AG04450 (cell line): ENCODE measurements at regions not wholly inside any gene's neighbourhood (a gene's known extent, or its start where the extent isn't known, plus 50 kb on each side); places are given as distances from the start of the nearest gene placed in this dataset.

ENCODE experiments used
- CTCF ChIA-PET: fragments of 300-600, 350-600 bp; formaldehyde crosslinking; extraction: SDS; loops from one replicate; lab custom pipeline; 2022; ENCODE audit warnings: antibody characterized with exemption, inconsistent platforms; lab: Charles Lee
- POLR2A ChIA-PET: fragments of 350-600 bp; formaldehyde crosslinking; extraction: SDS; loops from one replicate; lab custom pipeline; 2021; ENCODE audit warnings: antibody characterized with exemption, inconsistent platforms; lab: Yijun Ruan, JAX
- DNase-seq: peaks from one replicate; pipeline ENCODE4 v3.0.0-alpha.2; 2011; ENCODE audit warnings: low read depth, low spot score
- H3K27ac ChIP-seq: one replicate; pipeline ENCODE4 v1.5.1; 2012; ENCODE audit warnings: low read depth, low read length, control low read depth
- H3K27me3 ChIP-seq: one replicate; pipeline ENCODE4 v1.6.0; 2012; ENCODE audit warnings: low read length; ENCODE audit not compliant: control insufficient read depth, insufficient read depth
- H3K4me3 ChIP-seq: 2 replicates; pipeline ENCODE4 v1.5.1; 2011; ENCODE audit warnings: mild to moderate bottlenecking, low read depth, low read length, control low read depth
- H3K9me3 ChIP-seq: 2 replicates; pipeline ENCODE4 v1.5.1; 2012; ENCODE audit warnings: low read length; ENCODE audit not compliant: control insufficient read depth, insufficient read depth
- TF ChIP-seq, protein P1 (sequence below): IDR thresholded peaks from 2 replicates; pipeline ENCODE4 v1.5.1; 2011; ENCODE audit warnings: low read depth, low read length, control low read depth, inconsistent platforms

GRCh38 chr3:82814660-82815059, 1053.2 kb upstream of the GBE1 start:
- TF ChIP-seq, protein P1, sequence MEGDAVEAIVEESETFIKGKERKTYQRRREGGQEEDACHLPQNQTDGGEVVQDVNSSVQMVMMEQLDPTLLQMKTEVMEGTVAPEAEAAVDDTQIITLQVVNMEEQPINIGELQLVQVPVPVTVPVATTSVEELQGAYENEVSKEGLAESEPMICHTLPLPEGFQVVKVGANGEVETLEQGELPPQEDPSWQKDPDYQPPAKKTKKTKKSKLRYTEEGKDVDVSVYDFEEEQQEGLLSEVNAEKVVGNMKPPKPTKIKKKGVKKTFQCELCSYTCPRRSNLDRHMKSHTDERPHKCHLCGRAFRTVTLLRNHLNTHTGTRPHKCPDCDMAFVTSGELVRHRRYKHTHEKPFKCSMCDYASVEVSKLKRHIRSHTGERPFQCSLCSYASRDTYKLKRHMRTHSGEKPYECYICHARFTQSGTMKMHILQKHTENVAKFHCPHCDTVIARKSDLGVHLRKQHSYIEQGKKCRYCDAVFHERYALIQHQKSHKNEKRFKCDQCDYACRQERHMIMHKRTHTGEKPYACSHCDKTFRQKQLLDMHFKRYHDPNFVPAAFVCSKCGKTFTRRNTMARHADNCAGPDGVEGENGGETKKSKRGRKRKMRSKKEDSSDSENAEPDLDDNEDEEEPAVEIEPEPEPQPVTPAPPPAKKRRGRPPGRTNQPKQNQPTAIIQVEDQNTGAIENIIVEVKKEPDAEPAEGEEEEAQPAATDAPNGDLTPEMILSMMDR, result no peak
- Histone ChIP-seq H3K9me3 (peaks cover 14% of the 10 kb centered on the region), H3K27me3 (no peaks in the 10 kb centered on the region), H3K4me3 (no peak overlapping the region), H3K27ac (no peak overlapping the region)
- DNase-seq, result no peak
- ChIA-PET CTCF (no interaction called here), POLR2A (no interaction called here)

- CTCF ChIA-PET, result no interaction called here
- H3K27me3 ChIP-seq, result no peaks in the 10 kb centered on the region
These were observed 1046.3 kb upstream of the GBE1 start for GRCh38 chr3:82807781-82808180.

DNA sequence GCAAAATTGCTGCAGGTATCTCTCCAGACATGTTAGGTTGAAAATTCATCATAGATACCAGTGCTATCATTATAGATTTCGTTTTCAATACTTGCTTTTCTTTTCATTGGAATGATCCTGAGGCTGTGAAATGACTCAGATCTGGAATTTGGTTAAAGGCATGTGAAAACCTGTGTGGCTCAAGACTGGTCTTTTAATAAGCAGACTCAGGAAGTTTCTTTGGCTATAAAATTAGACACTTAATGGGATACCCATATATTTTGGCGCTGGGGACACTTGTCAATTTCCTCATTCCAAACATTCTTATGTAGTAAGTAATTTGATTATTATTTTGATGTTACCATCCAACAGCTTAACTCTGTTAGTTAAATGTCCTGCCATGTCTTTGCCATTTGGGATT, 1041.1 kb upstream of the GBE1 start:
- POLR2A ChIA-PET, result no interaction called here
- no peaks in the 10 kb centered on the region for H3K9me3 ChIP-seq
- DNase-seq, result no peak
- CTCF ChIA-PET, result no interaction called here
- no peaks in the 10 kb centered on the region for H3K27me3 ChIP-seq
- no peak overlapping the region for H3K27ac ChIP-seq
- H3K4me3 ChIP-seq, result no peak overlapping the region
- TF ChIP-seq, protein P1, result no peak

More at GRCh38 chr3:82807781-82808180, 1046.3 kb upstream of the GBE1 start:
- Histone ChIP-seq H3K4me3 (no peak overlapping the region), H3K9me3 (peaks cover 5% of the 10 kb centered on the region), H3K27ac (no peak overlapping the region)
- no peak for DNase-seq
- POLR2A ChIA-PET, result no interaction called here
- TF ChIP-seq, protein P1, result no peak

DNA sequence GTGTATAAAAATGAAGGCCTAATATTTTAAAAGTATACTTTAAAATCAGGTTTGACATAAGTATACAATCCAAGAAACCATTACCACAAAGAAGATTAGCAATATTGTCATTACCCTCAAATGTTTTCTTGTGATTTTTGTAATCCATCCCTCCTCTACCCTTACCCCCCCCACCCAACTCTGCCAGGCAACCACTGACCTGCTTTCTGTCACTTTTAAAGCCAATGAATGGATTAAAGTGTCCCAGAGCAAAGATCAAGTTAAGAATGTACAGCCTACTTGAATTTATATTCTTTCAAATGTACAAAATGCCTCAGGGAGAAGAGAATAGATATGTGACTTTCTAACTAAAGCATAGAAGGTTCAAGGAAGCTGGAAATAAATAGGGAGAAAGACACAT, 1038.8 kb upstream of the GBE1 start:
- DNase-seq, result no peak
- H3K27me3 ChIP-seq, result no peaks in the 10 kb centered on the region
- H3K9me3 ChIP-seq, result no peaks in the 10 kb centered on the region
- H3K27ac ChIP-seq, result no peak overlapping the region
- ChIA-PET POLR2A (no interaction called here), CTCF (no interaction called here)
- no peak overlapping the region for H3K4me3 ChIP-seq
- TF ChIP-seq, protein P1, result no peak

GRCh38 chr3:82796765-82797164, 1035.3 kb upstream of the GBE1 start:
- Histone ChIP-seq H3K27me3 (no peaks in the 10 kb centered on the region), H3K4me3 (no peak overlapping the region), H3K9me3 (no peaks in the 10 kb centered on the region), H3K27ac (no peak overlapping the region)
- TF ChIP-seq, protein P1, result no peak
- ChIA-PET POLR2A (no interaction called here), CTCF (no interaction called here)
- no peak for DNase-seq
